ENCODE measurements at regions not wholly inside any gene's neighbourhood (a gene's known extent, or its start where the extent isn't known, plus 50 kb on each side); places are given as distances from the start of the nearest gene placed in this dataset.

GRCh38 chr5:83827111-83827557 lies 106.5 kb upstream of the HAPLN1 start:
- intact Hi-C loops (cut with DNase I; ENCODE audit: low total_unique reads): no loop called here
- WGBS, 5 donors: 53 to 70% (median 65%) methylated on average over 1 of the region's 1 CpG

GRCh38 chr5:83817591-83817990 lies 96.9 kb upstream of the HAPLN1 start:
- DNase-seq: no peak
- Histone ChIP-seq H3K27ac (no peak overlapping the region), H3K27me3 (replicated peaks in 1 of 7) (no peaks in the 10 kb centered on the region), H3K9me3 (peaks cover 0 to 20% (median 7%) of the 10 kb centered on the region in 8 donors), H3K4me1 (no peaks in the 10 kb centered on the region), H3K36me3 (no peaks in the 10 kb centered on the region), H3K4me3 (no peak overlapping the region)
- intact Hi-C loops (cut with DNase I; ENCODE audit: low total_unique reads): no loop called here
- TF ChIP-seq POLR2A (IDR thresholded peaks at IDR 0.05): no peak
- 82 to 88% (median 85%) methylated on average over 1 of the region's 1 CpG for WGBS, 5 donors

More at GRCh38 chr5:83827111-83827557, 106.5 kb upstream of the HAPLN1 start:
- Histone ChIP-seq H3K36me3 (no peaks in the 10 kb centered on the region), H3K4me1 (no peaks in the 10 kb centered on the region), H3K27me3 (replicated peaks in 1 of 7) (no peaks in the 10 kb centered on the region), H3K27ac (no peak overlapping the region), H3K9me3 (no peaks in the 10 kb centered on the region), H3K4me3 (no peak overlapping the region)
- TF ChIP-seq POLR2AphosphoS5 (IDR thresholded peaks at IDR 0.05) (no peak), POLR2A (IDR thresholded peaks at IDR 0.05) (no peak), CTCF (IDR thresholded peaks at IDR 0.05 in 8 of 11, conservative IDR thresholded peaks at IDR 0.05 in 3 of 11) (no peak)
- DNase-seq: no peak

GRCh38 chr5:83815661-83816060 lies 95.0 kb upstream of the HAPLN1 start:
- intact Hi-C loops (cut with DNase I; ENCODE audit: low total_unique reads): no loop called here
- Histone ChIP-seq H3K9me3 (peaks cover 0 to 14% (median 6%) of the 10 kb centered on the region in 8 donors), H3K27ac (no peak overlapping the region), H3K27me3 (replicated peaks in 1 of 7) (no peaks in the 10 kb centered on the region), H3K4me1 (no peaks in the 10 kb centered on the region), H3K36me3 (no peaks in the 10 kb centered on the region), H3K4me3 (no peak overlapping the region)
- 46 to 69% (median 62%) methylated on average over 2 of the region's 2 CpGs for WGBS, 5 donors
- TF ChIP-seq CTCF (IDR thresholded peaks at IDR 0.05 in 8 of 11, conservative IDR thresholded peaks at IDR 0.05 in 3 of 11) (no peak), POLR2A (IDR thresholded peaks at IDR 0.05) (no peak), POLR2AphosphoS5 (IDR thresholded peaks at IDR 0.05) (no peak)
- no peak for DNase-seq

- no peaks in the 10 kb centered on the region for H3K36me3 ChIP-seq
- peaks cover 0 to 14% (median 0%) of the 10 kb centered on the region in 8 donors for H3K9me3 ChIP-seq
- no peak overlapping the region for H3K4me3 ChIP-seq
- H3K4me1 ChIP-seq: no peaks in the 10 kb centered on the region
- WGBS, 5 donors: 88 to 98% (median 95%) methylated on average over 1 of the region's 1 CpG
- no peak overlapping the region for H3K27ac ChIP-seq
- TF ChIP-seq POLR2AphosphoS5 (IDR thresholded peaks at IDR 0.05): no peak
- TF ChIP-seq CTCF (IDR thresholded peaks at IDR 0.05 in 8 of 11, conservative IDR thresholded peaks at IDR 0.05 in 3 of 11): no peak
- no peak for TF ChIP-seq POLR2A (IDR thresholded peaks at IDR 0.05)
- no peaks in the 10 kb centered on the region for H3K27me3 ChIP-seq (replicated peaks in 1 of 7)
- intact Hi-C loops (cut with DNase I; ENCODE audit: low total_unique reads): no loop called here
- DNase-seq: no peak
Observed at GRCh38 chr5:83810511-83810910, 89.9 kb upstream of the HAPLN1 start.

GRCh38 chr5:83802686-83803085 lies 82.0 kb upstream of the HAPLN1 start:
- no peaks in the 10 kb centered on the region for H3K27me3 ChIP-seq (replicated peaks in 1 of 7)
- TF ChIP-seq CTCF (IDR thresholded peaks at IDR 0.05 in 8 of 11, conservative IDR thresholded peaks at IDR 0.05 in 3 of 11) (no peak), POLR2A (IDR thresholded peaks at IDR 0.05) (no peak), POLR2AphosphoS5 (IDR thresholded peaks at IDR 0.05) (no peak)

More at GRCh38 chr5:83802686-83803085, 82.0 kb upstream of the HAPLN1 start:
- Histone ChIP-seq H3K9me3 (no peaks in the 10 kb centered on the region), H3K27ac (no peak overlapping the region), H3K4me1 (no peaks in the 10 kb centered on the region), H3K36me3 (no peaks in the 10 kb centered on the region), H3K4me3 (no peak overlapping the region)
- intact Hi-C loops (cut with DNase I; ENCODE audit: low total_unique reads): no loop called here
- DNase-seq: no peak
- 84 to 89% (median 87%) methylated on average over 2 of the region's 2 CpGs for WGBS, 5 donors

All from spleen (tissue), 11 donors.